Parathyroid adenoma (tissue), 2 donors: ENCODE measurements at regions not wholly inside any gene's neighbourhood (a gene's known extent, or its start where the extent isn't known, plus 50 kb on each side); places are given as distances from the start of the nearest gene placed in this dataset.

ENCODE experiments used
- H2AFZ ChIP-seq: fragments of 300-600 bp; sonication (generic); one replicate; pipeline ENCODE4 v1.7.0; 2017; ENCODE audit warnings: antibody characterized with exemption, mild to moderate bottlenecking
- H3K27ac ChIP-seq: fragments of 300-600 bp; sonication (generic); one replicate; pipeline ENCODE4 v1.7.0; 2017
- H3K27me3 ChIP-seq: fragments of 300-600 bp; sonication (generic); one replicate; pipeline ENCODE4 v1.7.0; 2017; ENCODE audit warnings: low read length; ENCODE audit not compliant: control insufficient read depth, insufficient read depth
- H3K36me3 ChIP-seq: fragments of 300-600 bp; sonication (generic); one replicate; pipeline ENCODE4 v1.7.0; 2017; ENCODE audit warnings: low read length; ENCODE audit not compliant: control insufficient read depth, insufficient read depth
- H3K4me1 ChIP-seq: fragments of 300-600 bp; sonication (generic); one replicate; pipeline ENCODE4 v1.7.0; 2017; ENCODE audit warnings: control low read depth
- H3K4me2 ChIP-seq: fragments of 300-600 bp; sonication (generic); one replicate; pipeline ENCODE4 v1.7.0; 2017; ENCODE audit warnings: low read length
- H3K4me3 ChIP-seq: fragments of 300-600 bp; sonication (generic); one replicate; pipeline ENCODE4 v1.7.0; 2017; ENCODE audit warnings: low read depth, low read length
- H3K79me2 ChIP-seq: fragments of 300-600 bp; sonication (generic); one replicate; pipeline ENCODE4 v1.7.0; 2017; ENCODE audit warnings: control low read depth
- H3K9ac ChIP-seq: fragments of 300-600 bp; sonication (generic); one replicate; pipeline ENCODE4 v1.7.0; 2017; ENCODE audit warnings: mild to moderate bottlenecking
- H3K9me3 ChIP-seq: fragments of 300-600 bp; sonication (generic); one replicate; pipeline ENCODE4 v1.7.0; 2017; ENCODE audit warnings: low read length; ENCODE audit not compliant: control insufficient read depth
- TF ChIP-seq, protein P1 (sequence below): fragments of 300-600 bp; sonication (generic); IDR thresholded peaks from one replicate; pipeline ENCODE4 v1.7.0; 2017; ENCODE audit warnings: antibody characterized with exemption, mild to moderate bottlenecking
- donor health status: primary hyperparathyroidism.

DNA sequence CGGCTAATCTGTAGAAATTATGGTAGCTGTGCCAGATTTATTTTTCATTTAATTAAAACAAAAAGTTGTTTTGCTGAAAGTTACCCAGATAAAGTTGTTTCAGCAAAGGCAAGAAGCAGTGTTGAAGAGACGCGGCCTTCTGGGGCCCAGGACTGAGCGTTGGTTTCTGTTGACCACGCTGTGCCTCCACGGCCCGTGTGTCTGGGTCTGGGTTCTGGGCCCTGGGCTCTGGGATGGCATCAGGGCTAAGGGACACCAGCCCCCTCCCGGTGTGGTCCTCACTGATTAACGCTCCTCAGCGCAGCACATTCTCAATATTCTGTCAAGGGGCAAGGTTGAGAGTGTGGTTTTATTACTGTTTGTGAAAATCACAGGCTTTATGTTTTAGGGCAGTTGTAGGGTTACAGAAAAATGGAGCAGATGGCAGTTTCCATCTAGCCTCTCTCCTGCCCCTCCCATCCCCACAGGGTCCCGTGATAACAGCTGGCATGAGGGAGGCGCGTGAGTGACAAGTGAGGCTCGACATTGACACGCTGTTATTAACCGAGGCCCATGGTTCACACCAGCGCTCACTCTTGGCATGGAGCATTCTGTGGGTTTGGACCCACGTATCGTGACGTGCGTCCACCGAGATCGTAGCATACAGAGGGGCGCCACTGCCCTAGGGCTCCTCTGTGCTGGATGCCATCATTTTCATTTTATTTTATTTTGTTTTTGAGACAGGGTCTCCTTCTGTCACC lies 1231.4 kb downstream of the BRD1 start:
- Histone ChIP-seq H3K4me1 (no peaks in the 10 kb centered on the region), H3K9ac (no peak overlapping the region), H3K4me3 (no peak overlapping the region), H3K36me3 (no peaks in the 10 kb centered on the region), H2AFZ (no peak overlapping the region), H3K27me3 (no peaks in the 10 kb centered on the region), H3K27ac (no peak overlapping the region), H3K4me2 (no peak overlapping the region), H3K79me2 (no peaks in the 10 kb centered on the region), H3K9me3 (no peaks in the 10 kb centered on the region)
- TF ChIP-seq, protein P1, sequence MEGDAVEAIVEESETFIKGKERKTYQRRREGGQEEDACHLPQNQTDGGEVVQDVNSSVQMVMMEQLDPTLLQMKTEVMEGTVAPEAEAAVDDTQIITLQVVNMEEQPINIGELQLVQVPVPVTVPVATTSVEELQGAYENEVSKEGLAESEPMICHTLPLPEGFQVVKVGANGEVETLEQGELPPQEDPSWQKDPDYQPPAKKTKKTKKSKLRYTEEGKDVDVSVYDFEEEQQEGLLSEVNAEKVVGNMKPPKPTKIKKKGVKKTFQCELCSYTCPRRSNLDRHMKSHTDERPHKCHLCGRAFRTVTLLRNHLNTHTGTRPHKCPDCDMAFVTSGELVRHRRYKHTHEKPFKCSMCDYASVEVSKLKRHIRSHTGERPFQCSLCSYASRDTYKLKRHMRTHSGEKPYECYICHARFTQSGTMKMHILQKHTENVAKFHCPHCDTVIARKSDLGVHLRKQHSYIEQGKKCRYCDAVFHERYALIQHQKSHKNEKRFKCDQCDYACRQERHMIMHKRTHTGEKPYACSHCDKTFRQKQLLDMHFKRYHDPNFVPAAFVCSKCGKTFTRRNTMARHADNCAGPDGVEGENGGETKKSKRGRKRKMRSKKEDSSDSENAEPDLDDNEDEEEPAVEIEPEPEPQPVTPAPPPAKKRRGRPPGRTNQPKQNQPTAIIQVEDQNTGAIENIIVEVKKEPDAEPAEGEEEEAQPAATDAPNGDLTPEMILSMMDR: no peak

DNA sequence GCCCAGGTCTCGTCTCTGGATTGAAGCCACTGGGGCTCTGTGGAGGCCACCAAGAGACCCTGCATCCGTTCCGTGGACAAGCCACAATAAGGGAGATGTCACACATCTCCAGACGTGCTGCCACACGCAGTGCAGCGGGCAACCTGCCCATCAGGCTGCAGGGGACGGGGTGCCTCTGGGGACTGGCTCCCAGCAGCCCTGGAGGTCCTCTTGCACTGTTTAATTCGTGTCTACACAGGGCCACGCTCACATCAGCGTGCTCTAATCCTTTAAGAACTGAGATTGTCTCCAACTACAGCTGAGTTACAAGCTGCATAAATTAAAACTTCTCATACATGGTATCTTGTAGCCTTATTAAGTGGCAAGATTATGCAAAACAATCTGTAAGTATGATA lies 1232.2 kb downstream of the BRD1 start:
- H3K9ac ChIP-seq: no peak overlapping the region
- no peak overlapping the region for H3K4me3 ChIP-seq
- H3K4me1 ChIP-seq: no peaks in the 10 kb centered on the region
- H3K9me3 ChIP-seq: no peaks in the 10 kb centered on the region
- TF ChIP-seq, protein P1: no peak
- no peak overlapping the region for H2AFZ ChIP-seq
- H3K36me3 ChIP-seq: no peaks in the 10 kb centered on the region
- H3K27me3 ChIP-seq: no peaks in the 10 kb centered on the region
- H3K27ac ChIP-seq: no peak overlapping the region
- no peak overlapping the region for H3K4me2 ChIP-seq
- no peaks in the 10 kb centered on the region for H3K79me2 ChIP-seq

DNA sequence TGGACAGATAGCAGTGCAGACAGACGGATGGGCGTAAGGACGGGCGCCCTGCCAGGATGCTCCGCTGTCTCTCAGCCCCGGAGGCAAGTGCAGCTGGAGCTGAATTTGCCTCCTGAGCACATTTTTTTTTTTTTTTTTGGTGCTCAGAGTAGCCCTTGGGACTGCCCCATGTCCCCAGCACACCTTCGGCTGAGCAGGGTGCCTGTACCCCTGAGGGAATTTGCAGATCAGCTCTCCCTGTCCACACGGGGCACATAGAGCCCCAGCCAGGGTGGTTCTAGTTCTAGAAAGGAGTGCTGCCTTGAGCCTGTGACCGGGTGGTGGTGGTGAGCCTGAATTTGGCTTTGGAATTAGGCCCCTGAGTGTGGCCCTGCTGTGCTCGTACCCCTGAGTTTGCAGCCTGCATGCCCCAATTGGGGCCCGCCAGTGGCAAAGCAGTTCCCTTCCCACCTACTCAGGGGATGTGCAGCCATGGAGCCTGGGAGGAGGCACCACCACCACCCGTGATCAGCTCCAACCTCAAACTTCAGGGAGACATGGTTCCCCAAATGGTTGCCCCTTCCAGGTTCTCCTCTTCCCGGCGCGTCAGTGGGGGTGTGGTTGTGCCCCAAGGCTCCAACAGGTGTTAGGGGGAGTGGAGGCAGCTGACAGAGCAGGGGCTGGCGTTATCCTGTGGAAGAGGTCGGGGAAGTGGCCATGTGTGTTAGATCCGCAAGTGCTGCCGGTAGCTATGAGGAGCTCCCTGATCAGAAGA lies 1232.7 kb downstream of the BRD1 start:
- Histone ChIP-seq H3K27ac (no peak overlapping the region), H3K9ac (no peak overlapping the region), H3K27me3 (no peaks in the 10 kb centered on the region), H3K36me3 (no peaks in the 10 kb centered on the region), H3K4me2 (no peak overlapping the region), H3K9me3 (no peaks in the 10 kb centered on the region), H3K4me1 (no peaks in the 10 kb centered on the region), H3K79me2 (no peaks in the 10 kb centered on the region), H3K4me3 (no peak overlapping the region), H2AFZ (no peak overlapping the region)
- TF ChIP-seq, protein P1: no peak

DNA sequence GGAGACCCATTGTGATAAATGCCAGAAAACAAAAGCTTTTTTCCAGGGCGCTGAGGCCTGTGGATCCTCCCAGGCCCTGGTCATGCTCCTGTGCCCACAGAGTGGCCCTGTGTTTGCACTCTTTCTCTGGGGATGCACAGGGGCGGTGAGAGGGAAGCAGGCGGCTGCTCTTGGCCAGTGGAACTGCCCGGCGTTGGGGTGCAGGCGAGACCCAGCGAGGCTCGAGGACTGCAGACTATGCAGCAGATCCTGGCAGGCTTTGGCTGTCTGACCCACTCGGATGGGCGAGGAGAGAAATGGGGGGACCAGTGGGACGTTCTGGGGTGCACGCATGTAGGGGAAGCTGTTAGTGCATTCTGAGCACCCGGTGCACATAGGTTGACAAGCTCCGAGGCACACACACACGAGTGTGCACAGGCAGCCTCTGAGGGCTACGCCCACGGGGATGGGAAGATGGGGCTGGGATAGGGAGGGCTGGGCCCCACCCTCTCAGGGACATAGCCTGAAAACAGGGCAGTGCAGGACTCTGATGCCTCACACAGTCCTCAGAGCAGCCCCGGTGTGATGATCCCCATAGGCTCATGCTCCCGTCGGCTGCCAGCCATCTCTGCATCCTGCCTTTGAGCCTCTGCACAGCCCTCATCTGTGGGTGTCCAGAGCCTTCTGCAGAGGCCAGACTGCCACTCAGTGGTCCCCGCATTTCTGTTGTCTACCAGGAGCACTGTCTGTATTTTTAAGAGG lies 1233.5 kb downstream of the BRD1 start:
- no peaks in the 10 kb centered on the region for H3K27me3 ChIP-seq
- no peak overlapping the region for H3K27ac ChIP-seq
- H3K4me1 ChIP-seq: no peaks in the 10 kb centered on the region
- TF ChIP-seq, protein P1: no peak
- H2AFZ ChIP-seq: no peak overlapping the region
- no peaks in the 10 kb centered on the region for H3K79me2 ChIP-seq
- no peaks in the 10 kb centered on the region for H3K9me3 ChIP-seq
- no peak overlapping the region for H3K9ac ChIP-seq
- no peak overlapping the region for H3K4me3 ChIP-seq
- H3K4me2 ChIP-seq: no peak overlapping the region
- H3K36me3 ChIP-seq: no peaks in the 10 kb centered on the region
